ENCODE measurements at regions not wholly inside any gene's neighbourhood (a gene's known extent, or its start where the extent isn't known, plus 50 kb on each side); places are given as distances from the start of the nearest gene placed in this dataset.

- no peak overlapping the region for H2BK15ac ChIP-seq (ENCODE audit: low read length)
- no peak overlapping the region for H4K5ac ChIP-seq (ENCODE audit: insufficient read length, low read depth, low read length)
- no peaks in the 10 kb centered on the region for H4K20me1 ChIP-seq (replicated peaks in 1 of 2; ENCODE audit: control insufficient read depth in 1 of 2, insufficient read depth in 2 of 2, low read length in 2 of 2)
- H2BK12ac ChIP-seq (ENCODE audit: low read depth, low read length), result no peak overlapping the region
- no peak overlapping the region for H3K4me2 ChIP-seq (ENCODE audit: insufficient read depth in 1 of 2, low read depth in 2 of 2, low read length in 2 of 2)
- H3K18ac ChIP-seq (ENCODE audit: extremely low read depth, low read length), result no peak overlapping the region
- H2BK5ac ChIP-seq (ENCODE audit: low read depth, low read length), result no peak overlapping the region
- H3K14ac ChIP-seq (ENCODE audit: insufficient read length), result no peak overlapping the region
- H3K56ac ChIP-seq (replicated peaks; ENCODE audit: insufficient read length, low read depth, low read length), result no peak overlapping the region
- H2BK120ac ChIP-seq (replicated peaks; ENCODE audit: low read depth, low read length), result no peak overlapping the region
- H2AK5ac ChIP-seq (ENCODE audit: low read depth, low read length), result no peak overlapping the region
- H3K23ac ChIP-seq (ENCODE audit: insufficient read length), result no peak overlapping the region
- no peak for TF ChIP-seq EZH2 (IDR thresholded peaks at IDR 0.05; ENCODE audit: low read depth, low read length, severe bottlenecking)
- TF ChIP-seq NANOG (IDR thresholded peaks at IDR 0.05; ENCODE audit: insufficient read depth, low read depth, low read length, poor library complexity, severe bottlenecking), result no peak
- no peak for TF ChIP-seq BACH1 (IDR thresholded peaks at IDR 0.05; ENCODE audit: low read length)
- TF ChIP-seq CBX8 (IDR thresholded peaks at IDR 0.05; ENCODE audit: borderline replicate concordance, low read depth, low read length), result no peak
- TF ChIP-seq FOSL1 (IDR thresholded peaks at IDR 0.05; ENCODE audit: insufficient read depth, low read depth, low read length), result no peak
- no peak for TF ChIP-seq BCL11A (IDR thresholded peaks at IDR 0.05; ENCODE audit: low read depth in 2 of 2, low read length in 2 of 2)
- no peak for TF ChIP-seq SRF (IDR thresholded peaks at IDR 0.05; ENCODE audit: low read depth, low read length)
- TF ChIP-seq ZNF274 (IDR thresholded peaks at IDR 0.05; ENCODE audit: borderline replicate concordance, extremely low read depth, low read length), result no peak
- H3K79me1 ChIP-seq (ENCODE audit: low read depth, low read length), result no peaks in the 10 kb centered on the region
- no peak overlapping the region for H3K4ac ChIP-seq (replicated peaks; ENCODE audit: insufficient read length, low read depth, low read length)
- H3K9me3 ChIP-seq (ENCODE audit: insufficient read depth in 2 of 2, low read depth in 1 of 2, low read length in 1 of 2), result no peaks in the 10 kb centered on the region
- H3K9ac ChIP-seq (replicated peaks in 1 of 4; ENCODE audit: extremely low read depth in 1 of 4, low read depth in 3 of 4, low read length in 3 of 4), result no peak overlapping the region
- no peaks in the 10 kb centered on the region for H3K36me3 ChIP-seq (ENCODE audit: control insufficient read depth in 2 of 4, insufficient read depth in 4 of 4, low read length in 3 of 4)
- H3K27ac ChIP-seq (ENCODE audit: low read depth, low read length), result no peak overlapping the region
- no peak overlapping the region for H3K4me3 ChIP-seq (ENCODE audit: extremely low read depth in 1 of 4, insufficient read depth in 2 of 4, low read depth in 3 of 4, low read length in 4 of 4)
- CTCF ChIA-PET (ENCODE audit: partially characterized antibody), result interaction anchor here (0.7 to 1.7 kb wide), 4 partner anchors 8 to 239 kb away, joined by 3 to 10 read pairs (median 3); no protein-coding TSS in a partner anchor
- H4K91ac ChIP-seq (replicated peaks; ENCODE audit: insufficient read length, low read length), result no peak overlapping the region
- no peak overlapping the region for H2AFZ ChIP-seq (ENCODE audit: low read length)
- no peaks in the 10 kb centered on the region for H3K27me3 ChIP-seq (replicated peaks in 1 of 4; ENCODE audit: control insufficient read depth in 3 of 4, extremely low read depth in 1 of 4, insufficient read depth in 3 of 4, low read length in 3 of 4)
- H2BK20ac ChIP-seq (ENCODE audit: low read length), result no peak overlapping the region
- DNase-seq (ENCODE audit: low read depth in 1 of 2, low spot score in 2 of 2) (no peak), FAIRE-seq (no peak)
- POLR2A ChIA-PET (ENCODE audit: partially characterized antibody), result no interaction called here
- no peaks in the 10 kb centered on the region for H3K4me1 ChIP-seq (replicated peaks in 1 of 4; ENCODE audit: control insufficient read depth in 3 of 4, insufficient read depth in 4 of 4, low read length in 3 of 4)
- WGBS, 2 experiments (ENCODE audit: extremely low coverage in 1 of 2, insufficient coverage in 1 of 2, insufficient read length in 1 of 2, insufficient replicate concordance in 2 of 2, low coverage in 1 of 2, low lambda C conversion rate in 2 of 2, missing lambda C conversion rate in 1 of 2), result 74% methylated on average over 1 of the region's 1 CpG; no CpG with 5 or more reads in 1 of the 2 experiments
- no peaks in the 10 kb centered on the region for H3K79me2 ChIP-seq (ENCODE audit: control insufficient read depth in 1 of 2, insufficient read depth in 2 of 2, low read length in 2 of 2)
- H4K8ac ChIP-seq (ENCODE audit: extremely low read depth, insufficient read depth, low read length), result no peak overlapping the region
- no peaks in the 10 kb centered on the region for H3K23me2 ChIP-seq (ENCODE audit: low read depth, low read length)
Measured at GRCh38 chr6:150658421-150658820, 58.7 kb downstream of the PLEKHG1 start.

All from H1 (cell line).